Retinal pigment epithelial cell (primary cell): ENCODE measurements at regions not wholly inside any gene's neighbourhood (a gene's known extent, or its start where the extent isn't known, plus 50 kb on each side); places are given as distances from the start of the nearest gene placed in this dataset.
"Not testable (repeated sequence)": the region's sequence is repeated elsewhere in the genome, so short reads cannot be mapped to it uniquely, and the experiment has no call there.

Source experiments
- DNase-seq: peaks from one replicate; pipeline ENCODE4 v3.0.0-alpha.2; 2010; ENCODE audit warnings: low read depth
- H3K4me3 ChIP-seq: 2 replicates; pipeline ENCODE4 v1.5.1; 2011; ENCODE audit warnings: mild to moderate bottlenecking, low read length, control low read depth, moderate library complexity
- TF ChIP-seq, protein P1 (sequence below): conservative IDR thresholded peaks from 2 replicates; pipeline ENCODE4 v1.5.1; 2011; ENCODE audit warnings: low read depth, low read length, control low read depth, inconsistent platforms

DNA sequence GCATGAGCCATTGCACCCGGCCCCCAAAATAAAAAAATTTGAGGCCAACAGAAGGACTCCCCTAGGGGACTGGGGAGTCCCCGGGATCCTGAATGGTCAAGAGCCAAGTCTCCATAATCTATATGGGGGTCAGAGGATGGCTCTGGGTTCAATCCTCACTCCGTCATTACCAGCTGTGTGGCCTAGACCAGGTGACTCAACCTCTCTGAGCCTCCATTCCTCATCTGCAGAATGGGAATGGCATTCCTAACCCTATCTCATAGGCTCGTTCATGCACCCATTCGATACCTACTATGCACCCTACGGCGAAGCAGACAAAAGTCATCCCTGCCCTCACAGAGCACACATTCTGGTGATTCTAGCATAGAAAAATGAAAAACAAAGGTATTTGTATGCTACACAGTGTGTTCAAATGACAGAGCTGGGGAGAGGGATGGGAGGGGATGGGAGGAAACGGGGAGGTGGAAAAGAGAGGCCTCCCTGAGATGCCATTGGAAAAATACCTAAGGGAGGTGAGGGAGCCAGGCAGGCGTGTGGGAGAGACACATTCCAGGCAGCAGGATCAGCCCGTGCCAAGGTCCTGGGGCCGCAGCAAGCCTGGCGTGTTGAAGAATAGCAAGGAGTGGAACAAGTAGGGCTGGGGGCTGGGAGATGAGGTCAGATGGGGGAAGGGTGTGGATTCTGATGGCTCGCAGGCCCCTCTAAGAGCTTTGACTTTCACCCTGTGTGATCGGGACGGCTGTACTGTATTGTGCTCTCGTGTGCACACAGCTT is 71.2 kb downstream of the RMI2 start:
- no peak overlapping the region for H3K4me3 ChIP-seq
- TF ChIP-seq, protein P1, sequence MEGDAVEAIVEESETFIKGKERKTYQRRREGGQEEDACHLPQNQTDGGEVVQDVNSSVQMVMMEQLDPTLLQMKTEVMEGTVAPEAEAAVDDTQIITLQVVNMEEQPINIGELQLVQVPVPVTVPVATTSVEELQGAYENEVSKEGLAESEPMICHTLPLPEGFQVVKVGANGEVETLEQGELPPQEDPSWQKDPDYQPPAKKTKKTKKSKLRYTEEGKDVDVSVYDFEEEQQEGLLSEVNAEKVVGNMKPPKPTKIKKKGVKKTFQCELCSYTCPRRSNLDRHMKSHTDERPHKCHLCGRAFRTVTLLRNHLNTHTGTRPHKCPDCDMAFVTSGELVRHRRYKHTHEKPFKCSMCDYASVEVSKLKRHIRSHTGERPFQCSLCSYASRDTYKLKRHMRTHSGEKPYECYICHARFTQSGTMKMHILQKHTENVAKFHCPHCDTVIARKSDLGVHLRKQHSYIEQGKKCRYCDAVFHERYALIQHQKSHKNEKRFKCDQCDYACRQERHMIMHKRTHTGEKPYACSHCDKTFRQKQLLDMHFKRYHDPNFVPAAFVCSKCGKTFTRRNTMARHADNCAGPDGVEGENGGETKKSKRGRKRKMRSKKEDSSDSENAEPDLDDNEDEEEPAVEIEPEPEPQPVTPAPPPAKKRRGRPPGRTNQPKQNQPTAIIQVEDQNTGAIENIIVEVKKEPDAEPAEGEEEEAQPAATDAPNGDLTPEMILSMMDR = no peak

DNA sequence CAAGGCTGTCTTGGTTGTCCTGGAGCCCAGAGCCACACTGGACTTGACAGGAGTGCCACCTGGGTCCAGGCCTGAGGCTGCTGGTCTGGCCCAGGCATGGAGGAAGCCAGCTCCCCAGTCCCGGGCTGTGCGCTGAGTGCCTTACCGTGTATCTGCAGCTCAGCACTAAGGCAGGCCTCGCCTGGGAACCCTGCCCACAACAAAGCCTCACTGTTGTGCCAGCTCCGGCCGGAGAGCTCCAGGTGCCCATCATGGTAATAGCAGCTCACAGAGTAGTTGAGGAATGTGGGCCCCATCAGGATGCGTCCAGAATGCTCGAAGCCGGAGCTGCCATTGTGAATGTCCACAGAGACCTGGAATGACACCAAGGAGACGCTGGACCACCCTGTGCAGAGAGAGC is 72.2 kb downstream of the RMI2 start:
- DNase-seq = no peak
- H3K4me3 ChIP-seq = no peak overlapping the region
- TF ChIP-seq, protein P1 = no peak

More for the DNA sequence above, 71.2 kb downstream of the RMI2 start:
- DNase-seq = no peak

DNA sequence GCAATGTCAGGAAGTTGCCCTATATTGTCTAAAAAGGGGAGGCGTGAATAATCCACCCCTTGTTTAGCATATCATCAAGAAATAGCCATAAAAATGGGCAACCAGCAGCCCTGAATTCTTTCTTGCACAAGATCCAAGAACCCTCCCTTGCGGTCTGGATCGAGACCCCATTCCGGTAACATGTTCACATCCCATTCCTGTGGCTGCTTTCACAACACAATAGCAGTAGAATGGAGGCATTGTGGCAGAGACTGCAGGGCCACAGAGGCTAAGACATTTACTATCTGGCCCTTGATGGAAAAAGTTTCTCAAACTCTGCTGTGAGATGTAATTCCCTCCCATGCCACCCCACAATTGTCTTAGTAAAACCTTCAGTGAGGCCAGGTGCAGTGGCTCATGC is 73.2 kb downstream of the RMI2 start:
- TF ChIP-seq, protein P1 = no peak
- H3K4me3 ChIP-seq = no peak overlapping the region
- DNase-seq = no peak

DNA sequence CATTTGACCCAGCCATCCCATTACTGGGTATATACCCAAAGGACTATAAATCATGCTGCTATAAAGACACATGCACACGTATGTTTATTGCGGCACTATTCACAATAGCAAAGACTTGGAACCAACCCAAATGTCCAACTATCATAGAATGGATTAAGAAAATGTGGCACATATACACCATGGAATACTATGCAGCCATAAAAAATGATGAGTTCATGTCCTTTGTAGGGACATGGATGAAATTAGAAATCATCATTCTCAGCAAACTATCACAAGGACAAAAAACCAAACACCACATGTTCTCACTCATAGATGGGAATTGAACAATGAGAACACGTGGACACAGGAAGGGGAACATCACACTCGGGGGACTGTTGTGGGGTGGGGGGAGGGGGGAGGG is 74.8 kb downstream of the RMI2 start:
- not testable (repeated sequence) for H3K4me3 ChIP-seq, DNase-seq

DNA sequence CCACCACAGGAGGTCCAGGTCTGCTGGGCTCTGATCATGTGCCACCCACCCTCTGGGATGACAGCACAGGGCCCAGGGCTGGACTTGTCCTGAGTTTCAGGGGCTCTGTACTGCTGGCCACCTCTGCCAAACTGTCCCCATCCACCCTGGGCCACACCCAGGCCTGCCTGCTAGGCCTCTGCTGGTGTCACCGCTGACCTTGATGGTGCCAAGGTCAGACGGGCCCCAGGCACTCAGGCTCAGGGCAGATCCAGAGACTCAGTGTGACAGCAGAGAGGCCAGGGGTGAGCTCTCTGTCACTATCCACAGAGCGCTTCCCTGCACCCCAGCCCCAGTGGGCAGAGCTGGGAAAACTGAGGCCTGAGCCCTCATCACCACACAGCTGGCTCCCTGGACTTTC is 75.6 kb downstream of the RMI2 start:
- no peak overlapping the region for H3K4me3 ChIP-seq
- DNase-seq = no peak
- TF ChIP-seq, protein P1 = no peak

DNA sequence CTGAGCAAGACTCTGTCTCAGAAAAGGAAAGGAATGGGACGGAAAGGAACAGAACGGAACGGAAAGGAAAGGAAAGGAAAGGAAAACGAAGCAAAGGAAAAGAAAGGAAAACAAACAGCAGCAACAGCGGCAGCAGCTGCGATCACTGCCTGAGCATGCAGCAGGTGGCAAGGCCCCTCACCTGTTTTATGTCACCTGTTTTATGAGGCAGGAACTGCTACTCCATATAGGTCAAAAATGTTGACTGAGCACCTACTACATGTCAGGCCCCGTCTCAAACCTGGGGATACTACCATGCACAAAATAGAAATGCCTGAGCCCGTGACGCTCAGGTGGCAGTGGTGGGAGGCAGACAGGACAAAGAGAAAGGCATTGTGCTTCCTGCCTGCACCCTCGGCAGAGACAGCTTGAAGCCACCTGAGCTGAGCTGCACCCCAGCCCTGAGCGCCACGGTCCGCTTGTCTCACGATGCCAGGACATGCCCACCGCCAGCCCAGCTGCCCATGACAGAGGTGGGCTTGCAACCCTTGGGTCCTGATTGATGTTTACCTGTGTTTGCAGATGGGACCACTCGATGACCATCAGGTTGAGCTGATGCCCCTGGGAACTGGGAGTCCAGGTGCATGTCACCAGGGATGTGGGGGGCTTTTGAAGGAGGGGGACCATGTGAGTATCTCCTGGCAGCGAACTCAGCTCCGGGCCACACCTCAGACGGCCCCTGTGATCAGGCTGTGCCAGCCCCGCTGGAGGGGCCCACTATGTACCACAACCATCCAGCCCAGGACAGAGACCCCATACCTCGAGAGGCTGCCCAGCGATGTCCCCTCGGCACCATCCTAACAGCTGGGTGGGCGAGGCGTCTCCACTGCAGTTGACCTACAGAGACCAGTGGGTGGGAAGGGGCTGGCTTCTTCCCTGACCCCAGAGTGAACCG is 77.4 kb downstream of the RMI2 start:
- no peak for DNase-seq
- TF ChIP-seq, protein P1 = no peak
- H3K4me3 ChIP-seq = no peak overlapping the region

DNA sequence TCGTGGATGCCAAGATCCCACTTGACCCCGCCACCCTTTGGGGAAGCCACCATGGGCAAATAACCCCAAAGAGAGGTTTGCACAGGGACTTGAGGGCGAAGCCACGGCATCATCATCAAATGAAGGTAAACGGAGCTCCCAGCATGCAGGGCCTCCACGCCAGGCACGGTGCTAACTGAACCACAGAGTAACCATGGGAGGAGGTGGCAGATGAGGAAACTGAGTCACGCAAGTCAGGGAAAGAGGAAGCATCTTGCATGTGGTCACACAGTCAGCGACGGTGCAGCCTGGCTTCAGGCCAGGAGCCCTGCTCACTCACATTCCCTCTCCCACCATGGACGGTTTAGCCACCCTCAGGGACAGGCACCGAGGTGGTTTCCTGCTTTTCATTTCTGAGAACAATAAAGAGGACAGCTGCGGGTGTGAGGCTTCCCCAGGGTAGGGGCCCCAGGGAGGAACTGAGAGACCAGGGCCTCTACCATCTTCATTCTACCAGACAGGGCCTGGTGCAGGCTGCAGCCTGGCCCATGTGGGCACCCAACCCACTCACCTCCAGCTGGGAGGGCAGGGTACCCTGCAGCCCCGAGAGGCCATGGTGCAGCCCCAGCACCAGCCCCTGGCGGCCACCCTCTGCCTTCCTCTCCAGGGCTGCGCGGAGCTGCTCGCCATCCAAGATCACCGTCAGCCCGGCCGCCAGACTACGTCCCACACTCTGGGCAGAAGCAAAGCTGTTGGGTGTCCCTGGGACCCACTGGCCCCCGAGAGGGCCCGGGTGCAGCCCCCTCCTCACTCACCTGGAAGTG is 78.3 kb downstream of the RMI2 start:
- TF ChIP-seq, protein P1 = no peak
- H3K4me3 ChIP-seq = no peak overlapping the region
- DNase-seq = no peak
